ENCODE measurements at regions not wholly inside any gene's neighbourhood (a gene's known extent, or its start where the extent isn't known, plus 50 kb on each side); places are given as distances from the start of the nearest gene placed in this dataset.

- Mint-ChIP-seq H3K36me3 (ENCODE audit: unreplicated experiment) (peaks cover 4% of the 10 kb centered on the region), H3K27me3 (ENCODE audit: unreplicated experiment) (peaks cover 13% of the 10 kb centered on the region), H3K27ac (ENCODE audit: unreplicated experiment) (no peak overlapping the region), H3K4me3 (ENCODE audit: unreplicated experiment) (no peak overlapping the region), H3K4me1 (ENCODE audit: low read depth, unreplicated experiment) (peaks cover 11% of the 10 kb centered on the region), H3K9me3 (ENCODE audit: unreplicated experiment) (peaks cover 7% of the 10 kb centered on the region)
- TF ChIP-seq CTCF (IDR thresholded peaks at IDR 0.05; ENCODE audit: partially characterized antibody, unreplicated experiment): no peak
- no peak for DNase-seq
Observed at GRCh38 chr2:8543060-8543382, 138.8 kb upstream of the ID2 start.

DNA sequence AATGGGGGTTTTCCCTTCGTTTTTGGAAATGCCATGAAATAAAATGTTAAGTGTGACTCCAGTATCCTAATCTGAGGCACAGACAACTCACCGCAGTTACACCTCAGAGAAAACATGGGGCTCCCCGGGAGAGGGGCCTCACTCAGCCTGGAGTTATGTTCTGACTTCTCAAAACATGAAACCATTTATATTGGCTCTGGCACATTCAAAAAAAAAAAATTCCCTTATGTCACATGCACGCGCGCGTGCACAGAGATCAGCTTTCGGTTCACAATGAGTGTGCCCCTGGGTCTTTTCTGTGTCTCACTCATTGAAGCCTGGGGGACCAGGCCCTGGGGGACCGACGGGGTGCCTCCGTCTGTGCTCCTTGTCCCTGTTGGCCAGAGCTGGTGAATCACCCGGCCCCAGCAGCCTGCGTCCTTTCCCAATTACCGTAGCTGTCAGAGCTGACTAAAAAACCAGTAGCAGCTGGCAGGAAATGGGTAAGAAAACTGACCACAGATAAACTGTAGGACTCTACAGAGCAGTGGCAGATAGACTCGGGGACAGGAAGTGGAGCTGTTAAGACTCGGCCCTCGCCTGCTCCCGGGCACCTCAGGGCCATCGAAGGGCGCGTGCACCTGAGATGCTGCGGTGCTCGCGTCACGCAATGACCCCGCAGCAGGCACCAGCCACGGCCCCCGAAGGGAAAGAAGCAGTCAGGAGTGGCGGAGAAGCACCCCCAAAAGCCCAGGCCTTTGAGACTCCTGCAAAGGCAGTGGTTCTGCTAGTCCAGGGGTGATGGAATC, 138.3 kb upstream of the ID2 start:
- peaks cover 11% of the 10 kb centered on the region for H3K4me1 Mint-ChIP-seq (ENCODE audit: low read depth, unreplicated experiment)
- peaks cover 13% of the 10 kb centered on the region for H3K27me3 Mint-ChIP-seq (ENCODE audit: unreplicated experiment)
- no peak overlapping the region for H3K4me3 Mint-ChIP-seq (ENCODE audit: unreplicated experiment)
- no peak overlapping the region for H3K27ac Mint-ChIP-seq (ENCODE audit: unreplicated experiment)
- peaks cover 7% of the 10 kb centered on the region for H3K9me3 Mint-ChIP-seq (ENCODE audit: unreplicated experiment)
- DNase-seq: no peak
- H3K36me3 Mint-ChIP-seq (ENCODE audit: unreplicated experiment): no peaks in the 10 kb centered on the region
- TF ChIP-seq CTCF (IDR thresholded peaks at IDR 0.05; ENCODE audit: partially characterized antibody, unreplicated experiment): no peak

DNA sequence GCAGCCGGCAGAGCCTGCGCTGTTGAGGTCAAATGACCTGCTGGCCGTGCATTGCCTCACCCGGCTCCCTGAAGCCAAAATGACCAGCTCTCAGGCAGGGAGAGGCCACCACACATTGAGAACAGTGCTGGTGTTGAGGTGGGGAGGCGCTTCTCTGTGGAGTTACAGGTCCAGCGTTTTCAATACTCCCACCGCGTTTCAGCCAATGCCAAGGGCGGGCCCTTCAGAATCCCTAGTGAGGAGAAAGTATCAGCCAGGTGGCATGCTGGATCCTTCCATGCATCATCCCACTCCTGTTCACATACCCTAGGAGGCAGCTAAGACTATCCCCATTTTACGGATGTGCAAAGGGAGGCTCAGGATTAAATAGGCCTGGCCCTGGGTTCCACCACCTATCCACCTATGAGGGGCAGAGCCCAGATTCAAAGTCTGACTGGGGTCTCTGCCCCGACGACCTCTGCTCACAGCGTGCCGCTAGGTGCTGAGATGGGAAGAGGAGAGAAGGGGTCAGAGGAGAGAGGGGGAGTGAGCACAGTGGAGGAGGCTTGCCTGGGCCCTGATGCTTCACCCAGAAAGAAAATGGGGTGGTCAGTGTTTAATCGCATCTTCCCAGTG, 137.6 kb upstream of the ID2 start:
- TF ChIP-seq CTCF (IDR thresholded peaks at IDR 0.05; ENCODE audit: partially characterized antibody, unreplicated experiment): no peak
- Mint-ChIP-seq H3K4me3 (ENCODE audit: unreplicated experiment) (peak overlapping the region; percentile 49), H3K27ac (ENCODE audit: unreplicated experiment) (peak overlapping the region; percentile 81), H3K4me1 (ENCODE audit: low read depth, unreplicated experiment) (peaks cover 11% of the 10 kb centered on the region), H3K9me3 (ENCODE audit: unreplicated experiment) (peaks cover 7% of the 10 kb centered on the region), H3K36me3 (ENCODE audit: unreplicated experiment) (no peaks in the 10 kb centered on the region), H3K27me3 (ENCODE audit: unreplicated experiment) (peaks cover 13% of the 10 kb centered on the region)
- no peak for DNase-seq

- H3K4me3 Mint-ChIP-seq (ENCODE audit: unreplicated experiment): no peak overlapping the region
- peak; percentile 81 for DNase-seq
- peak overlapping the region; percentile 17 for H3K27ac Mint-ChIP-seq (ENCODE audit: unreplicated experiment)
- TF ChIP-seq CTCF (IDR thresholded peaks at IDR 0.05; ENCODE audit: partially characterized antibody, unreplicated experiment): no peak
- H3K4me1 Mint-ChIP-seq (ENCODE audit: low read depth, unreplicated experiment): peaks cover 11% of the 10 kb centered on the region
- H3K27me3 Mint-ChIP-seq (ENCODE audit: unreplicated experiment): peaks cover 13% of the 10 kb centered on the region
- peaks cover 7% of the 10 kb centered on the region for H3K9me3 Mint-ChIP-seq (ENCODE audit: unreplicated experiment)
- H3K36me3 Mint-ChIP-seq (ENCODE audit: unreplicated experiment): no peaks in the 10 kb centered on the region
Observed at GRCh38 chr2:8544786-8545694, 136.8 kb upstream of the ID2 start.
